Body of pancreas (tissue), 4 donors: ENCODE measurements at regions not wholly inside any gene's neighbourhood (a gene's known extent, or its start where the extent isn't known, plus 50 kb on each side); places are given as distances from the start of the nearest gene placed in this dataset.

Source experiments
- ATAC-seq: fragments of 150-250 bp; one replicate; pipeline ENCODE4 v1.9.1; 2016
- DNase-seq, 4 donors: peaks; one replicate each; pipeline ENCODE4 v3.0.0-alpha.2; 2019
- H3K27ac ChIP-seq, 4 donors: fragments of 200-600 bp; sonication (generic); 1 replicate in 3 of 4; 2 replicates in 1 of 4; pipeline versions ENCODE4 v1.5.1 to v1.6.1; 2016 to 2019; ENCODE audit warnings: mild to moderate bottlenecking in 1 of 4, mixed read lengths in 1 of 4, moderate library complexity in 1 of 4
- H3K27me3 ChIP-seq, 2 donors: fragments of 200-600 bp; sonication (generic); one replicate each; pipeline ENCODE4 v1.6.0; 2016; ENCODE audit warnings: mild to moderate bottlenecking in 1 of 2
- H3K36me3 ChIP-seq, 2 donors: fragments of 200-600 bp; sonication (generic); replicated peaks in 1 of 2; 2 replicates each; pipeline ENCODE4 v1.5.1; 2016; ENCODE audit warnings: low read depth in 2 of 2; ENCODE audit not compliant: insufficient read depth in 1 of 2
- H3K4me1 ChIP-seq: fragments of 200-600 bp; sonication (generic); one replicate; pipeline ENCODE4 v1.6.0; 2016
- H3K4me3 ChIP-seq, 2 donors: fragments of 200-600 bp; sonication (generic); 1 replicate in 1 of 2; 2 replicates in 1 of 2; pipeline ENCODE4 v1.5.1; 2016 to 2019
- H3K9me3 ChIP-seq, 3 donors: fragments of 200-600 bp; sonication (generic); 1 replicate in 2 of 3; 2 replicates in 1 of 3; pipeline ENCODE4 v1.5.1; 2016
- CTCF ChIP-seq, 7 experiments: fragments of 450-650 bp in 4 of 7; fragments of 200-600 bp in 3 of 7; sonication (generic) in 3 of 7; IDR thresholded peaks; one replicate each; pipeline ENCODE4 v1.5.1; 2016 to 2019; ENCODE audit warnings: antibody characterized with exemption in 7 of 7
- POLR2A ChIP-seq, 3 donors: fragments of 450-650 bp; IDR thresholded peaks; one replicate each; pipeline ENCODE4 v1.6.1; 2016; ENCODE audit warnings: antibody characterized with exemption in 3 of 3, mild to moderate bottlenecking in 2 of 3
- WGBS, 2 donors: methylation state at CpG; one replicate each; pipeline ENCODE4 v1.1.5; 2017; 5-methylcytosine and 5-hydroxymethylcytosine counted together
- intact Hi-C: fragments of 100-400 bp; cut with DNase I; formaldehyde crosslinking; loops from one replicate; pipeline ENCODE4 v1.15.1; 2023

- H3K4me1 ChIP-seq = no peaks in the 10 kb centered on the region
- 75 to 84% methylated on average over 7 of the region's 7 CpGs for WGBS, 2 donors
- ATAC-seq (no peak), DNase-seq (no peak)
- H3K27ac ChIP-seq = no peak overlapping the region
- intact Hi-C loops = no loop called here
- H3K27me3 ChIP-seq = no peaks in the 10 kb centered on the region
- H3K9me3 ChIP-seq = no peaks in the 10 kb centered on the region
- TF ChIP-seq CTCF (IDR thresholded peaks at IDR 0.05) (no peak), POLR2A (IDR thresholded peaks at IDR 0.05) (no peak)
- no peak overlapping the region for H3K4me3 ChIP-seq
- H3K36me3 ChIP-seq = no peaks in the 10 kb centered on the region
Measured at GRCh38 chr1:230010603-230011332, 56.3 kb upstream of the GALNT2 start.

GRCh38 chr1:230011333-230012092, 55.5 kb upstream of the GALNT2 start:
- TF ChIP-seq POLR2A (IDR thresholded peaks at IDR 0.05) (no peak), CTCF (IDR thresholded peaks at IDR 0.05) (no peak)
- 82 to 86% methylated on average over 6 of the region's 6 CpGs for WGBS, 2 donors
- no peak overlapping the region for H3K27ac ChIP-seq
- ATAC-seq (no peak), DNase-seq (no peak)
- no peaks in the 10 kb centered on the region for H3K27me3 ChIP-seq
- no peaks in the 10 kb centered on the region for H3K9me3 ChIP-seq
- H3K4me1 ChIP-seq = peaks cover 7% of the 10 kb centered on the region
- intact Hi-C loops = no loop called here
- H3K4me3 ChIP-seq = no peak overlapping the region
- H3K36me3 ChIP-seq = no peaks in the 10 kb centered on the region

- ATAC-seq = no peak
- no peak for DNase-seq
- no peak overlapping the region for H3K27ac ChIP-seq
- peaks cover 7% of the 10 kb centered on the region for H3K4me1 ChIP-seq
- no peak for TF ChIP-seq CTCF (IDR thresholded peaks at IDR 0.05)
- no peak for TF ChIP-seq POLR2A (IDR thresholded peaks at IDR 0.05)
- H3K36me3 ChIP-seq = no peaks in the 10 kb centered on the region
- no peaks in the 10 kb centered on the region for H3K9me3 ChIP-seq
- H3K4me3 ChIP-seq = no peak overlapping the region
- intact Hi-C loops = no loop called here
- H3K27me3 ChIP-seq = no peaks in the 10 kb centered on the region
Measured at GRCh38 chr1:230012093-230012393, 55.0 kb upstream of the GALNT2 start.

GRCh38 chr1:230012741-230013140, 54.3 kb upstream of the GALNT2 start:
- DNase-seq = no peak
- ATAC-seq = no peak
- 76 to 78% methylated on average over 5 of the region's 5 CpGs for WGBS, 2 donors

More at GRCh38 chr1:230012741-230013140, 54.3 kb upstream of the GALNT2 start:
- Histone ChIP-seq H3K27ac (no peak overlapping the region), H3K9me3 (no peaks in the 10 kb centered on the region), H3K4me3 (no peak overlapping the region), H3K36me3 (no peaks in the 10 kb centered on the region), H3K4me1 (peaks cover 7% of the 10 kb centered on the region), H3K27me3 (no peaks in the 10 kb centered on the region)
- intact Hi-C loops = no loop called here
- no peak for TF ChIP-seq POLR2A (IDR thresholded peaks at IDR 0.05)
- no peak for TF ChIP-seq CTCF (IDR thresholded peaks at IDR 0.05)
